Fibroblast of lung (primary cell): ENCODE measurements at regions not wholly inside any gene's neighbourhood (a gene's known extent, or its start where the extent isn't known, plus 50 kb on each side); places are given as distances from the start of the nearest gene placed in this dataset.

Experiments
- EZH2 ChIP-seq: IDR thresholded peaks from 2 replicates; pipeline ENCODE4 v1.5.1; 2012; ENCODE audit warnings: low read length, control low read depth, mild to moderate bottlenecking; ENCODE audit errors: missing control alignments
- TF ChIP-seq, protein P1 (sequence below), 2 donors: IDR thresholded peaks in 1 of 2; conservative IDR thresholded peaks in 1 of 2; 1 replicate in 1 of 2; 2 replicates in 1 of 2; pipeline ENCODE4 v1.5.1; 2011 to 2012; ENCODE audit warnings: low read length in 2 of 2, control low read depth in 1 of 2, inconsistent platforms in 1 of 2, low read depth in 1 of 2, mild to moderate bottlenecking in 1 of 2

DNA sequence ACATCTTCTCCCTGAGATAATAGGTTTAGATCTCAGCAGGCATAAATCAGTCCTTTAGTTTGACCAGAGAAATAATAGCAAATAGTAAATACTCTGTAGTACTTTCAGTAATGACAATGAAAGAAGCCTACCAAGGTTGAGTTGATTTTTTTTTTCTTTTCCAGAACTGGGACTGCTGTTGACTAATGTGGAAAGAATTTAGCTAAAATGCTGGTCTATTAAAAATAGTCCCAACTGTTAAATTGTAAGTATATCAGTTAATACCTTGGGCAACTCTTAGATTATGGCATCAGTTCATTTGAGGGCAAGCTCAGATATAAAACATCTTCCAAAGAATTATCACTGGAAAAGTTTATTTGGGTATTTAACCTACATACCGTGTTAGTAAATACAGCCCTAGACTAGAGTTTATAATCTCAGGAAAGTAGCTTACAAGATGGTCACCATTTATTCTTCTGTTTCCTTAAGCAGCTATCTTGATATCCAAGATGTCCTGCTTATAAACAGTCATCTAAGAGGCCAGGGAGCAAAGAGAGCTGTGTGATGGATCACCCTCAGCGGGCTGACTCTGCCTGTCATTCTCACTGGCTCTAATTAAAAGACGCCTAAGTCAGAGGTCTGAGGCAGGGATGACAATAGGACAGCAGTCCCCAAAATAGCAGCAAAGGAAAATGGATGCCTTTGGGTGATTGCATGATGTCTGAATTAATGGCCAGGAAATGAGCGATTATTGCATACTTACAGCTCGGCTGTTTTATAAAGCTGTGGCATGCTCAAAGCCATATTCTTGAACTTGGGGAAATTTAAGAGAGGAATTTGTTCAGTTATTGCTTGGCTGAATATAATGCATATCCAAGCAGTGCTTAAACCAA is 121.3 kb downstream of the MTX2 start:
- TF ChIP-seq, protein P1, sequence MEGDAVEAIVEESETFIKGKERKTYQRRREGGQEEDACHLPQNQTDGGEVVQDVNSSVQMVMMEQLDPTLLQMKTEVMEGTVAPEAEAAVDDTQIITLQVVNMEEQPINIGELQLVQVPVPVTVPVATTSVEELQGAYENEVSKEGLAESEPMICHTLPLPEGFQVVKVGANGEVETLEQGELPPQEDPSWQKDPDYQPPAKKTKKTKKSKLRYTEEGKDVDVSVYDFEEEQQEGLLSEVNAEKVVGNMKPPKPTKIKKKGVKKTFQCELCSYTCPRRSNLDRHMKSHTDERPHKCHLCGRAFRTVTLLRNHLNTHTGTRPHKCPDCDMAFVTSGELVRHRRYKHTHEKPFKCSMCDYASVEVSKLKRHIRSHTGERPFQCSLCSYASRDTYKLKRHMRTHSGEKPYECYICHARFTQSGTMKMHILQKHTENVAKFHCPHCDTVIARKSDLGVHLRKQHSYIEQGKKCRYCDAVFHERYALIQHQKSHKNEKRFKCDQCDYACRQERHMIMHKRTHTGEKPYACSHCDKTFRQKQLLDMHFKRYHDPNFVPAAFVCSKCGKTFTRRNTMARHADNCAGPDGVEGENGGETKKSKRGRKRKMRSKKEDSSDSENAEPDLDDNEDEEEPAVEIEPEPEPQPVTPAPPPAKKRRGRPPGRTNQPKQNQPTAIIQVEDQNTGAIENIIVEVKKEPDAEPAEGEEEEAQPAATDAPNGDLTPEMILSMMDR (conservative IDR thresholded peaks at IDR 0.05 in 1 of 2, IDR thresholded peaks at IDR 0.05 in 1 of 2; ENCODE audit: low read depth in 1 of 2, low read length in 2 of 2): no peak
- no peak for TF ChIP-seq EZH2
